BLaER1 treated with 17β-estradiol and CSF1 and Interleukin-3, amounts not matched to agents 10 nM and 100 nM (cell line): ENCODE measurements at regions not wholly inside any gene's neighbourhood (a gene's known extent, or its start where the extent isn't known, plus 50 kb on each side); places are given as distances from the start of the nearest gene placed in this dataset.

ENCODE experiments used
- H3K27ac ChIP-seq, 11 experiments: shearing (Covaris generic); formaldehyde crosslinking; 2 replicates each; pipeline ENCODE4 v1.8.1; 2022
- H3K27me3 ChIP-seq, 11 experiments: shearing (Covaris generic); formaldehyde crosslinking; 2 replicates each; pipeline ENCODE4 v1.8.1; 2022
- H3K36me3 ChIP-seq, 11 experiments: shearing (Covaris generic); formaldehyde crosslinking; 2 replicates each; pipeline ENCODE4 v1.8.1; 2022
- H3K4me1 ChIP-seq, 10 experiments: shearing (Covaris generic); formaldehyde crosslinking; 2 replicates each; pipeline ENCODE4 v1.8.1; 2022
- H3K4me2 ChIP-seq, 11 experiments: shearing (Covaris generic); formaldehyde crosslinking; 2 replicates each; pipeline ENCODE4 v1.8.1; 2022
- H3K4me3 ChIP-seq, 10 experiments: shearing (Covaris generic); formaldehyde crosslinking; 2 replicates each; pipeline ENCODE4 v1.8.1; 2022
- H3K9ac ChIP-seq, 11 experiments: shearing (Covaris generic); formaldehyde crosslinking; 2 replicates each; pipeline ENCODE4 v1.8.1; 2022
- H3K9me3 ChIP-seq, 11 experiments: shearing (Covaris generic); formaldehyde crosslinking; replicated peaks in 1 of 11; 2 replicates each; pipeline ENCODE4 v1.8.1; 2022
- H4K20me1 ChIP-seq, 11 experiments: shearing (Covaris generic); formaldehyde crosslinking; 2 replicates each; pipeline ENCODE4 v1.8.1; 2022
- Cebpa-rat ChIP-seq, 11 experiments: shearing (Covaris generic); IDR thresholded peaks; 2 replicates each; pipeline ENCODE4 v1.8.1; 2022

DNA sequence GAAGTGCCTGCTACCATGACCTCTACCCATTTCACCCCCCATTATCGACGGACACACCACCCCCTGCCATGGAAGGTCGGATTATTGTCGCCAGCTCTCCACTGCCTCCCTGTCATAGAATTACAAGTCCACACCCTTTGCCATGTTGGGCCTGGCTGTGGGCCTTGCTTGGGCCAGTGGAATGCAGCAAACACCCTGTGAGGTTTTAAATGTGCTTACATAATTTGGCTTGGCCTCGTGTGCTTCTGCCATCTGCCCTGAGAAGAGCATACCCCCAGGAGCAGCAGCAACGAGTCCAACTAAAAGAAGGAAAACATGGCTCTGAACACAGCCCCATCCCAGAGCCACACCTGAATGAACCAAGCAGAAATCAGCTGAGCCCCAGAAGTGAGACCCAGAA lies 94.1 kb upstream of the PRDM11 start:
- no peak overlapping the region for H3K9ac ChIP-seq
- H3K27ac ChIP-seq = no peak overlapping the region
- TF ChIP-seq Cebpa-rat (IDR thresholded peaks at IDR 0.05) = no peak
- H3K9me3 ChIP-seq = no peaks in the 10 kb centered on the region; a peak in 1 of 22 replicates
- H3K36me3 ChIP-seq = no peaks in the 10 kb centered on the region
- no peaks in the 10 kb centered on the region for H4K20me1 ChIP-seq
- peaks cover 35 to 61% (median 53%) of the 10 kb centered on the region in 10 experiments for H3K4me1 ChIP-seq
- H3K27me3 ChIP-seq = no peaks in the 10 kb centered on the region
- no peak overlapping the region for H3K4me3 ChIP-seq
- peak overlapping the region in 2 of 11 experiments; percentile 23 to 25; a peak in 5 of 22 replicates for H3K4me2 ChIP-seq

DNA sequence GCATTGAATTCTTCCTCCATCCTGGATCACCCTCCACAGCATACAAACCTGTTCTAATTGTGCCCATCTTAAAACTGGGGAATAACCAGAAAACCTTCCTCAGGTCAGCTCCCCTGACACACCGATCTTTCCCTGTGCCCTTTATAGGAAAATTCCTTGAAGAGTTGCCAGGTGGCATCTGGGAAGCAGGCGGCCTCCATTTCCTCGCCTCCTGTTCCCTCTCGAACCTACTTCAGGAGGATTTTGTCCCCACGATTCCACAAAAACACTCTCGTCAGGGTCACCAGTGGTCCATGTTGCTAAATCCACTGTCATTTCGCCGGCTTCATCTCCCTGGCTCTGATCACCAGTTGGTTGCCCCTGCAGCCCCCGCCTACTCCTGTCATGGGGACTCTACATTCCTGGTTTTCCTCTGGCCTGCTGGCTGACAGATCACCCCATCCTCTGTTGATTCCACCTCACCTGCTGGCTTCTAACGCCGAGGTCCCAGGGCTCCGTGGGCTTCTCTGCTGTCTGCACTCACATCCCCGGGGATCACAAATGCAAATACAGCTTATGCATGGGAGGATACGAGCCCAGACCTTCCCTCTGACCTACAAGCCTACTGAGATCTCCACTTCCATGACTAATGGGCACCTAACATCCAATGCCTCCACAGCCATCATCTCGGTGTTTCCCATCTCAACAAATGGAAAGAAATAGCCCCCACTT lies 92.5 kb upstream of the PRDM11 start:
- Histone ChIP-seq H3K27ac (no peak overlapping the region), H3K4me3 (no peak overlapping the region), H3K9me3 (no peaks in the 10 kb centered on the region; a peak in 1 of 22 replicates), H3K4me1 (peaks cover 41 to 61% (median 53%) of the 10 kb centered on the region in 10 experiments), H3K36me3 (no peaks in the 10 kb centered on the region), H3K4me2 (peak overlapping the region in 9 of 11 experiments; percentile 30 to 73 (median 51); a peak in 16 of 22 replicates), H4K20me1 (no peaks in the 10 kb centered on the region), H3K27me3 (no peaks in the 10 kb centered on the region), H3K9ac (0 out of 22 replicates have a peak overlapping the region, but pooled peaks of 1 of the 11 experiments have one; percentile 18)
- TF ChIP-seq Cebpa-rat (IDR thresholded peaks at IDR 0.05) = no peak

DNA sequence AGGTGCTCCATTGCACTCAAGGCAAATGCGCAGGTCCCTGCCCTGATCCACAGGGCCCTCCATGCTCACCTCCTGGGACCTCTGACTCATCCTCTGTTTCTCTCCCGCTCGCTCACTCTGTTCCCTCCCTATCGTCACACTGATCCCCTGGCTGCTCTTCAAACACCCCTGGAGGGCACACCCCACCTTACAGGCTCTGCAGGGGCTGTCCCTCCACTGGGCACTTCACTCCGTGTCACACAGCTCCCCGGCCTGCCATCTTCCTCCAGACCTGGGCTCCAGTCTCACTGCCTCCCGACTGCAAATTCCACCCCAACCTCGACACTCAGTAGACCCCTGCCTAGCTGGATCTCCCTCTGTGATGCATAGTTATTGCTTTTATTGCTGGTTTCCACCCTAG lies 91.5 kb upstream of the PRDM11 start:
- Histone ChIP-seq H3K9me3 (no peaks in the 10 kb centered on the region; a peak in 1 of 22 replicates), H3K9ac (no peak overlapping the region), H3K4me3 (no peak overlapping the region), H4K20me1 (no peaks in the 10 kb centered on the region), H3K4me2 (peak overlapping the region in 6 of 11 experiments; percentile 0 to 73 (median 18); a peak in 6 of 22 replicates), H3K27me3 (no peaks in the 10 kb centered on the region), H3K27ac (no peak overlapping the region), H3K4me1 (peaks cover 34 to 61% (median 53%) of the 10 kb centered on the region in 10 experiments), H3K36me3 (no peaks in the 10 kb centered on the region)
- TF ChIP-seq Cebpa-rat (IDR thresholded peaks at IDR 0.05) = no peak

DNA sequence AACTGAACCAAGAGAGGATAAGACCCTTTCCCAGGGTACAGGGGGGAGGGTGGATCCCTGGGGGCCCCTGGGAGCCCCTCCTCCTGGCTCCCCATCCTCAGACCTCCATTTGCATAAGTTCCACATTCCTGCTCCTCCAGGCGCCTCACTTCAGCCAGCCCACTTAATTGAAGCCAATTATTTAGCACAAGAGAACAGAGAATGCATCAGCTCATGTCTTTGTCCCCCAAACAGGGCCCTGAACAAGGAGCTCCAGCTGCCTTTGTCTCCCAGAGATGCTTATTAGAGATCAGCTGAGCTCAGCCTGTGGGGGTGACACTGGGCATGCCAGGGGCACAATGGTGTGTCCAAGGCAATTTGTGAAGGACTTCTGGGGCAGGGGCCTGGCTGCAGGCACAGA lies 89.9 kb upstream of the PRDM11 start:
- Histone ChIP-seq H3K9ac (no peak overlapping the region), H3K4me3 (no peak overlapping the region), H3K27me3 (no peaks in the 10 kb centered on the region), H3K4me1 (peaks cover 34 to 66% (median 58%) of the 10 kb centered on the region in 10 experiments), H3K4me2 (peak overlapping the region in 4 of 11 experiments; percentile 5 to 45 (median 14); a peak in 2 of 22 replicates), H3K9me3 (no peaks in the 10 kb centered on the region; a peak in 1 of 22 replicates), H4K20me1 (no peaks in the 10 kb centered on the region), H3K36me3 (no peaks in the 10 kb centered on the region), H3K27ac (no peak overlapping the region)
- TF ChIP-seq Cebpa-rat (IDR thresholded peaks at IDR 0.05) = no peak

DNA sequence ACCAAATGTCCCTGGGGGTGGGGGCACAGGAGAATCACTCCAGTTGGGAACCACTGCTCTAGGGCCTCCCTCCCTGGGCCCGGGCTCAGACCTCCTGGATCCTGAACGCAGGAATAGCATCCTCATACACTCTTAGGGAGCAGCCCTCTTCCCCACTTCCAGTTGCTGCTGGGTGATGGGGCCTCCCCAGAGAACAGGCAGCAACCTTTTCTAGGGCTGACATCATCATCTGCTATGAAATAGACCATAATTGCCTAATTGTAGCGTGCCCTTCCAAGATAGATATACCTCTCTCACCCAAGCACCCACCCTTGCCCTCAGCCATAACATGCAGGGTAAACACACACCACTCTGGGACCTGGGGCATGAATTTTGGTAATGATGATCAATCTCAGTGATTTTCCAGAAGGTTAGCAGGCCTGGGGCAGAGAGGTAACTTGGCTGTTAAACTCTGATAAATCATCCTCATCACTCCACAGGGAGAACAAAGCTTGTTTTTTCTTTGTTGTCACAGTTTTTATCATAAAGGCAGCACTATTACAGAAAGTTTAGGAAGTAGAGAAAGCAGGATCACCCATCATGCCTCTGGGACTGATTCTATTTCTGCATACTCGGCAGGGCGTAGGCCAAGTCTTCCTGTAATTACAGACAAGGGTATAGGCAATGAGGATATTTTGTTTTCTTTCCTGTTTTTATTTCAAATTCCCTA lies 88.3 kb upstream of the PRDM11 start:
- peak overlapping the region in 8 of 11 experiments; percentile 9 to 77 (median 62); a peak in 12 of 22 replicates for H3K27ac ChIP-seq
- peak overlapping the region; percentile 42 to 89 (median 66) for H3K4me2 ChIP-seq
- H3K36me3 ChIP-seq = no peaks in the 10 kb centered on the region
- no peaks in the 10 kb centered on the region for H3K27me3 ChIP-seq
- no peaks in the 10 kb centered on the region for H4K20me1 ChIP-seq
- peaks cover 33 to 62% (median 53%) of the 10 kb centered on the region in 10 experiments for H3K4me1 ChIP-seq
- peak overlapping the region in 4 of 11 experiments; percentile 6 to 44 (median 22); a peak in 6 of 22 replicates for H3K9ac ChIP-seq
- H3K4me3 ChIP-seq = 0 out of 20 replicates have a peak overlapping the region, but pooled peaks of 1 of the 10 experiments have one; percentile 29
- no peak for TF ChIP-seq Cebpa-rat (IDR thresholded peaks at IDR 0.05)
- H3K9me3 ChIP-seq = peaks cover under 1 to 7% (median 4%) of the 10 kb centered on the region in 11 experiments; a peak in 19 of 22 replicates

DNA sequence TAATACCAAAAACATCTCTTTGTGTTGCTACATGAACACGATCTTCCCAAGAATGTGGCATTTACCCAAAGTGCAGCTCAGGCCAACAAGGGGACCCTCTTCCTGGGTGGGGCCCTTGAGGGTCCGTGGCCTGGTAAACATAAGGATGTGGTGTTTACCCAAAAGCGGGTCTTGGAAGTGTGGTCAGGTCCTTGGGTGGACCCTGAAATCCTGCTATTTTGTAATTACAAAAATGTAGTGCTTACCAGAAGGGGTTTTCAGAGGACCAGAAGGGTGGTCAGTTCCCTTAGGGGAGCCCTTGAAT lies 87.8 kb upstream of the PRDM11 start:
- H3K36me3 ChIP-seq = no peaks in the 10 kb centered on the region
- no peaks in the 10 kb centered on the region for H3K27me3 ChIP-seq
- peak overlapping the region in 4 of 11 experiments; percentile 6 to 44 (median 22); a peak in 4 of 22 replicates for H3K9ac ChIP-seq
- peaks cover 28 to 58% (median 49%) of the 10 kb centered on the region in 10 experiments for H3K4me1 ChIP-seq
- H3K4me2 ChIP-seq = peak overlapping the region; percentile 42 to 89 (median 66)
- H4K20me1 ChIP-seq = no peaks in the 10 kb centered on the region
- H3K27ac ChIP-seq = peak overlapping the region in 8 of 11 experiments; percentile 9 to 77 (median 62); a peak in 12 of 22 replicates
- H3K4me3 ChIP-seq = 0 out of 20 replicates have a peak overlapping the region, but pooled peaks of 1 of the 10 experiments have one; percentile 29
- peaks cover 6 to 12% (median 9%) of the 10 kb centered on the region in 11 experiments; a peak in 21 of 22 replicates for H3K9me3 ChIP-seq
- TF ChIP-seq Cebpa-rat (IDR thresholded peaks at IDR 0.05) = no peak

DNA sequence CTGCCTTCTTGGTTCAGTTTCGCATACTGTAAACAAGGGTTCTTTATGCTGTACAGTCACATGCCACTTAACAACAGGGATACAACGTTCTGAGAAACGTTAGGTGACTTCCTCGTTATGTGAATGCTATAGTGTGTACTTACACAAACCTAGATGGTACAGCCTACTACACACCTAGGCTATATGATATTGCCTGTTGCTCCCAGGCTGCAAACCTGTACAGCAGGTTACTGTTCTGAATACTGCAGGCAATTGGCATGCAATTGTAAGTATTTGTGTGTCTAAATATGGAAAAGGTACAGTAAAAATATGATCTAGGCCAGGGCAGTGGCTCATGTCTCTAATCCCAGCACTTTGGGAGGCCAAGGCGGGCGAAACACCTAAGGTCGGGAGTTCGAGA lies 85.7 kb upstream of the PRDM11 start:
- H3K4me2 ChIP-seq = peak overlapping the region in 5 of 11 experiments; percentile 18 to 60 (median 54); a peak in 7 of 22 replicates
- no peak overlapping the region for H3K9ac ChIP-seq
- no peak overlapping the region for H3K27ac ChIP-seq
- H3K9me3 ChIP-seq = peaks cover 25 to 32% (median 30%) of the 10 kb centered on the region in 11 experiments
- H4K20me1 ChIP-seq = no peaks in the 10 kb centered on the region
- no peak overlapping the region for H3K4me3 ChIP-seq
- H3K4me1 ChIP-seq = peaks cover 25 to 50% (median 42%) of the 10 kb centered on the region in 10 experiments
- H3K27me3 ChIP-seq = no peaks in the 10 kb centered on the region
- H3K36me3 ChIP-seq = peaks cover 0 to 6% (median 0%) of the 10 kb centered on the region in 11 experiments; a peak in 1 of 22 replicates
- TF ChIP-seq Cebpa-rat (IDR thresholded peaks at IDR 0.05) = no peak

DNA sequence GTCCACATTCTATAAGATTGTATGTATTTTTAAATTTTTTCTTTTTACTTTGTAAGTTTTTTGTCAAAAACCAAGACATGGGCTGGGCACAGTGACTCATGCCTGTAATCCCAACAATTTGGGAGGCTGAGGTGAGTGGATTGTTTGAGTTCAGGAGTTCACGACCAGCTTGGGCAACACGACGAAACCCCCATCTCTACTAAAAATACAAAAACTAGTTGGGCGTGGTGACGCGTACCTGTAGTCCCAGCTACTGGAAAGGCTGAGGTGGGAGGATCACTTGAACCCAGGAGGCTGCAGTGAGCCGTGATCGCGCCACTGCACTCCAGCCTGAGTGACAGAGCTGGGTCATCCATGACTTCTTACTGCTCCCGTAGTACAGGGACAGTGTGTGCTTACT lies 84.8 kb upstream of the PRDM11 start:
- no peak for TF ChIP-seq Cebpa-rat (IDR thresholded peaks at IDR 0.05)
- Histone ChIP-seq H3K9ac (no peak overlapping the region), H3K4me1 (peaks cover 34 to 50% (median 42%) of the 10 kb centered on the region in 10 experiments), H4K20me1 (no peaks in the 10 kb centered on the region), H3K27me3 (no peaks in the 10 kb centered on the region), H3K27ac (no peak overlapping the region), H3K9me3 (peaks cover 30 to 40% (median 37%) of the 10 kb centered on the region in 11 experiments), H3K4me3 (no peak overlapping the region), H3K36me3 (peaks cover 0 to 6% (median 0%) of the 10 kb centered on the region in 11 experiments; a peak in 1 of 22 replicates), H3K4me2 (no peak overlapping the region)

DNA sequence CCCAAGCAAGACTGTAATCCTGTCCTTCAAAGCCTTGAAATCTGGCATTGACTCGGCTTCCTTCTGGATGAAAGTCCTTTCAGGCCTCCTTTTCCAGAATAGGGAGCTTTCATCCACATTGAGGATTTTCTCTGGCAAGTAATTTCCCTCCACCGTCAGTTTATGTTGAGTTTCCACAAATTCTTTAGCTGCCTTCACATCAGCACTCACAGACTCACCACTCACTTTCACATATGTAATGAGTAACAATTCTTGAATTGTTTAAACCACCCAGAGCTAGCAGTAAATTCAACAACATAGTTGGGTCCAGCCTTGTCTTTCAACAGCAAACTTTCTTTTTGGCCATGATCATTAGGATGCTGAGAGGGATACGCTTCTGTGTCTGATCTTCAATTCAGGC lies 84.3 kb upstream of the PRDM11 start:
- Histone ChIP-seq H3K9me3 (peaks cover 33 to 45% (median 42%) of the 10 kb centered on the region in 11 experiments), H3K4me3 (no peak overlapping the region), H3K27ac (no peak overlapping the region), H3K4me1 (peaks cover 34 to 54% (median 40%) of the 10 kb centered on the region in 10 experiments), H3K27me3 (no peaks in the 10 kb centered on the region), H4K20me1 (no peaks in the 10 kb centered on the region), H3K4me2 (no peak overlapping the region), H3K9ac (no peak overlapping the region), H3K36me3 (peaks cover 0 to 6% (median 0%) of the 10 kb centered on the region in 11 experiments; a peak in 1 of 22 replicates)
- TF ChIP-seq Cebpa-rat (IDR thresholded peaks at IDR 0.05) = no peak
